Kidney epithelial cell (primary cell): ENCODE measurements at regions not wholly inside any gene's neighbourhood (a gene's known extent, or its start where the extent isn't known, plus 50 kb on each side); places are given as distances from the start of the nearest gene placed in this dataset.

Experiments used
- DNase-seq: peaks from one replicate; pipeline ENCODE4 v3.0.0-alpha.2; 2010; ENCODE audit warnings: low read depth
- H3K27me3 ChIP-seq: 2 replicates; pipeline ENCODE4 v1.6.0; 2011; ENCODE audit warnings: low read length; ENCODE audit not compliant: control insufficient read depth, insufficient read depth
- H3K36me3 ChIP-seq: 2 replicates; pipeline ENCODE4 v1.5.1; 2011; ENCODE audit warnings: low read length; ENCODE audit not compliant: control insufficient read depth, insufficient read depth
- H3K4me3 ChIP-seq: 2 replicates; pipeline ENCODE4 v1.5.1; 2011; ENCODE audit warnings: low read depth, mild to moderate bottlenecking, control low read depth, low read length
- CTCF ChIP-seq: IDR thresholded peaks from 2 replicates; pipeline ENCODE4 v1.5.1; 2011; ENCODE audit warnings: mild to moderate bottlenecking, moderate library complexity, low read length, control low read depth, inconsistent platforms; ENCODE audit not compliant: insufficient read depth, poor library complexity, severe bottlenecking

GRCh38 chr3:177440456-177441104 lies 243.3 kb upstream of the TBL1XR1 start:
- no peak for DNase-seq
- no peak for TF ChIP-seq CTCF
- H3K4me3 ChIP-seq, result no peak overlapping the region
- H3K36me3 ChIP-seq, result no peaks in the 10 kb centered on the region
- no peaks in the 10 kb centered on the region for H3K27me3 ChIP-seq

GRCh38 chr3:177441276-177441812 lies 244.1 kb upstream of the TBL1XR1 start:
- Histone ChIP-seq H3K4me3 (no peak overlapping the region), H3K27me3 (no peaks in the 10 kb centered on the region), H3K36me3 (no peaks in the 10 kb centered on the region)
- no peak for TF ChIP-seq CTCF
- DNase-seq, result no peak

GRCh38 chr3:177441813-177442646 lies 244.7 kb upstream of the TBL1XR1 start:
- DNase-seq, result no peak
- Histone ChIP-seq H3K36me3 (no peaks in the 10 kb centered on the region), H3K27me3 (no peaks in the 10 kb centered on the region), H3K4me3 (no peak overlapping the region)
- no peak for TF ChIP-seq CTCF

- Histone ChIP-seq H3K27me3 (no peaks in the 10 kb centered on the region), H3K4me3 (no peak overlapping the region), H3K36me3 (no peaks in the 10 kb centered on the region)
- DNase-seq, result no peak
- no peak for TF ChIP-seq CTCF
These were observed 246.2 kb upstream of the TBL1XR1 start for GRCh38 chr3:177443469-177443868.

- H3K4me3 ChIP-seq, result no peak overlapping the region
- no peak for TF ChIP-seq CTCF
- H3K36me3 ChIP-seq, result no peaks in the 10 kb centered on the region
- H3K27me3 ChIP-seq, result no peaks in the 10 kb centered on the region
- no peak for DNase-seq
These were observed 247.4 kb upstream of the TBL1XR1 start for GRCh38 chr3:177444696-177445095.

GRCh38 chr3:177445549-177445948 lies 248.3 kb upstream of the TBL1XR1 start:
- Histone ChIP-seq H3K4me3 (no peak overlapping the region), H3K27me3 (no peaks in the 10 kb centered on the region), H3K36me3 (no peaks in the 10 kb centered on the region)
- no peak for TF ChIP-seq CTCF
- no peak for DNase-seq
